ENCODE measurements at regions not wholly inside any gene's neighbourhood (a gene's known extent, or its start where the extent isn't known, plus 50 kb on each side); places are given as distances from the start of the nearest gene placed in this dataset.

DNA sequence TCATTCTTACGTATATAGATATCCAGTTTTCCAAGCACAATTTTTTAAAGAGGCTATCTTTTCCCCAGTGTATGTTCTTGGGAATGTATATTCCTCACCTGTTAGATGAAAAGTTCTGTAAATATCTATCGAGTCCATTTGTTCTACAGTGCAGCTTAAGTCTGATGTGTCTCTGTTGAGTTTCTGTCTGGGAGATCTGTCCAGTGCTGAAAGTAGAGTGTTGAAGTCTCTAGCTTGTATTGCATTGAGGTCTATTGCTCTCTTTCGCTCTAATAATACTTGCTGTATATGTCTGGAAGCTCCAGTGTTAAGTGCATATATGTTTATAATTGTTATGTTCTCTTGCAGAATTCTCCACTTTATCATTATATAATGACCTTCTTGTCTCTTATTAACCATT is 373.1 kb downstream of the PPARGC1A start:
- H3K9me2 ChIP-seq (replicated peaks; ENCODE audit: insufficient read depth, low read length) = no peaks in the 10 kb centered on the region
- TF ChIP-seq CTCF (IDR thresholded peaks at IDR 0.05; ENCODE audit: low read length) (no peak), EZH2phosphoT487 (IDR thresholded peaks at IDR 0.05; ENCODE audit: low read length) (no peak), EZH2 (optimal IDR thresholded peaks at IDR 0.05; ENCODE audit: low read depth, low read length) (no peak)
- no peaks in the 10 kb centered on the region for H3K4me1 ChIP-seq (ENCODE audit: low read length)

DNA sequence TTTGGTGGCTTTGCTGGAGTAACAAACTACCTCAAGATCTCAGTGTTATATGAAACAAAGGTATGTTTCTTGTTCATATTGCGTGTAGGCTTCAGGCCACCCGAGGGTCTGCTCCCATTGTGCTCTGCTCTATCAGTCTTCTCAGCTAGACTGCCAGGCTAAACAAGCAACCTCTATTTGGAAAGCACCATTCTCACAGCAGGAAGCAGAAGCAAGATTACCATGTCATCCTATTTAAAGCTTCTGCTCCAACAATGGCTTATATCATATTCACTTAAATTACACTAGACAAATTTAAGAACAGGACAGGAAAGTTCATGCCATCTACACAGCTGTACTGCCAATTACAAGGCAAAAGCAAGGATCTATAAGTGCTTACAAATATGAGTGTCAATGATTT is 385.8 kb downstream of the PPARGC1A start:
- Histone ChIP-seq H3K9me3 (replicated peaks; ENCODE audit: insufficient read depth, low read length) (no peaks in the 10 kb centered on the region), H3K4me3 (ENCODE audit: low read length) (no peak overlapping the region), H3K36me3 (replicated peaks; ENCODE audit: insufficient read depth, low read length) (no peaks in the 10 kb centered on the region), H3K9ac (ENCODE audit: low read length) (no peak overlapping the region), H3K4me1 (ENCODE audit: low read length) (no peaks in the 10 kb centered on the region), H3K4me2 (ENCODE audit: low read depth, low read length) (no peak overlapping the region), H4K20me1 (ENCODE audit: insufficient read depth, low read length) (no peaks in the 10 kb centered on the region), H3K79me2 (ENCODE audit: low read length) (no peaks in the 10 kb centered on the region), H3K9me2 (replicated peaks; ENCODE audit: insufficient read depth, low read length) (no peaks in the 10 kb centered on the region), H3F3A (ENCODE audit: insufficient read depth, low read length) (no peaks in the 10 kb centered on the region), H3K27me3 (replicated peaks; ENCODE audit: insufficient read depth, low read length) (no peaks in the 10 kb centered on the region), H3K27ac (ENCODE audit: low read length) (no peak overlapping the region), H2AFZ (ENCODE audit: low read length) (no peak overlapping the region)
- TF ChIP-seq EZH2 (optimal IDR thresholded peaks at IDR 0.05; ENCODE audit: low read depth, low read length) = no peak
- no peak for TF ChIP-seq CTCF (IDR thresholded peaks at IDR 0.05; ENCODE audit: low read length)
- TF ChIP-seq EZH2phosphoT487 (IDR thresholded peaks at IDR 0.05; ENCODE audit: low read length) = no peak
- DNase-seq = no peak

More for the DNA sequence above, 373.1 kb downstream of the PPARGC1A start:
- Histone ChIP-seq H2AFZ (ENCODE audit: low read length) (no peak overlapping the region), H3K27me3 (replicated peaks; ENCODE audit: insufficient read depth, low read length) (no peaks in the 10 kb centered on the region), H3K27ac (ENCODE audit: low read length) (no peak overlapping the region), H3K36me3 (replicated peaks; ENCODE audit: insufficient read depth, low read length) (no peaks in the 10 kb centered on the region), H3K79me2 (ENCODE audit: low read length) (no peaks in the 10 kb centered on the region), H3F3A (ENCODE audit: insufficient read depth, low read length) (no peaks in the 10 kb centered on the region), H3K4me2 (ENCODE audit: low read depth, low read length) (no peak overlapping the region), H3K9me3 (replicated peaks; ENCODE audit: insufficient read depth, low read length) (no peaks in the 10 kb centered on the region), H4K20me1 (ENCODE audit: insufficient read depth, low read length) (no peaks in the 10 kb centered on the region), H3K4me3 (ENCODE audit: low read length) (no peak overlapping the region), H3K9ac (ENCODE audit: low read length) (no peak overlapping the region)
- no peak for DNase-seq

DNA sequence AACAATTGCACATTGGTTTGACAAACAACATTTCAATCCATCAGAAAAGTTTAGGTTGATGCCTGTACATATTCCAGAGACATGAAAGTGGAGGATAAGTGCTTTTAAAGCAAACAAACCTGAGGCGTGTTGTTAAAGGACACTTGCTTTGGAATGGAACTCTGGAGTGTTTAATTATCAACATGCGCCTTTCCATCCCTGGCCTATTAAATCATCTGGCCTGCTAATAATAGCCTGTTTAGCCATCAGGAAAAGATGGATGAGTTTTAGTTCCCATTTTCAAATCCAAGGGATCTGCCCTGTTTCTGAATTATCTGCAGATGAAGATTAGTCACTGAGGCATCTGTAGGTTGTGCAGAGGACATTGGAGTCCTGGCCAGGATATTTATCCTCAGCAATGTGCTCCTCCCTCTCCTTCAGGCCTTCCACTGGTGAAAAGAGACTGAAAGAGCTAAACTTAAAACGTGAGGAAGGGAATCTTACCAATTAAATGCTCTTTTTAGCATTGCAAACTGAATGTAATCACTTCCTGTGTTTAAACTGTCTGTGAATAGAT is 388.9 kb downstream of the PPARGC1A start:
- no peaks in the 10 kb centered on the region for H3K79me2 ChIP-seq (ENCODE audit: low read length)
- no peaks in the 10 kb centered on the region for H3K4me1 ChIP-seq (ENCODE audit: low read length)
- H4K20me1 ChIP-seq (ENCODE audit: insufficient read depth, low read length) = no peaks in the 10 kb centered on the region
- no peak overlapping the region for H3K4me3 ChIP-seq (ENCODE audit: low read length)
- H3K36me3 ChIP-seq (replicated peaks; ENCODE audit: insufficient read depth, low read length) = no peaks in the 10 kb centered on the region
- TF ChIP-seq CTCF (IDR thresholded peaks at IDR 0.05; ENCODE audit: low read length) (no peak), EZH2phosphoT487 (IDR thresholded peaks at IDR 0.05; ENCODE audit: low read length) (no peak), EZH2 (optimal IDR thresholded peaks at IDR 0.05; ENCODE audit: low read depth, low read length) (no peak)
- no peak overlapping the region for H3K27ac ChIP-seq (ENCODE audit: low read length)
- H3K9me3 ChIP-seq (replicated peaks; ENCODE audit: insufficient read depth, low read length) = no peaks in the 10 kb centered on the region
- H3K9me2 ChIP-seq (replicated peaks; ENCODE audit: insufficient read depth, low read length) = no peaks in the 10 kb centered on the region
- no peaks in the 10 kb centered on the region for H3F3A ChIP-seq (ENCODE audit: insufficient read depth, low read length)
- no peak for DNase-seq
- no peak overlapping the region for H3K9ac ChIP-seq (ENCODE audit: low read length)
- no peak overlapping the region for H2AFZ ChIP-seq (ENCODE audit: low read length)
- no peaks in the 10 kb centered on the region for H3K27me3 ChIP-seq (replicated peaks; ENCODE audit: insufficient read depth, low read length)
- no peak overlapping the region for H3K4me2 ChIP-seq (ENCODE audit: low read depth, low read length)
